Endothelial cell of umbilical vein (primary cell): ENCODE measurements at regions not wholly inside any gene's neighbourhood (a gene's known extent, or its start where the extent isn't known, plus 50 kb on each side); places are given as distances from the start of the nearest gene placed in this dataset.

Source experiments
- BruUV-seq: library from RNA; stranded (reverse); fragments of 400-500 nt; replicated peaks from 2 replicates; lab custom pipeline; 2021; lab: Mats Ljungman, UMichigan
- CTCF ChIA-PET: fragments of 300-600, 350-600 bp; sonication (Branson Sonifier 250); formaldehyde crosslinking; loops from one replicate; lab custom pipeline; 2021; ENCODE audit warnings: antibody characterized with exemption, inconsistent platforms; lab: Charles Lee
- POLR2A ChIA-PET: fragments of 300-600, 350-600 bp; sonication (Branson Sonifier 250); formaldehyde crosslinking; loops from one replicate; lab custom pipeline; 2021; ENCODE audit warnings: antibody characterized with exemption, inconsistent platforms; lab: Charles Lee
- DNase-seq: peaks from one replicate; pipeline ENCODE4 v3.0.0-alpha.2; 2011; ENCODE audit warnings: low read depth, low spot score
- FAIRE-seq: peaks from 2 replicates; lab custom pipeline; 2011; peaks lifted over from hg19 to GRCh38; lab: Jason Lieb, UNC
- H2AFZ ChIP-seq: 2 replicates; pipeline ENCODE4 v1.6.0; 2012; ENCODE audit warnings: low read depth, low read length, control low read depth, inconsistent platforms
- H3K27ac ChIP-seq: 2 replicates; pipeline ENCODE4 v1.5.1; 2011; ENCODE audit warnings: low read depth, mild to moderate bottlenecking, control low read depth, low read length, moderate library complexity; ENCODE audit not compliant: insufficient read depth
- H3K27me3 ChIP-seq, 2 experiments: 2 replicates each; pipeline versions ENCODE4 v1.6.0 to v1.6.1; 2011; ENCODE audit warnings: low read length in 2 of 2, mixed read lengths in 1 of 2; ENCODE audit not compliant: control insufficient read depth in 2 of 2, insufficient read depth in 2 of 2
- H3K36me3 ChIP-seq, 2 experiments: 2 replicates in 1 of 2; 3 replicates in 1 of 2; pipeline ENCODE4 v1.5.1; 2011; ENCODE audit warnings: low read length in 2 of 2, mild to moderate bottlenecking in 1 of 2, moderate library complexity in 1 of 2; ENCODE audit not compliant: control insufficient read depth in 2 of 2, insufficient read depth in 2 of 2; ENCODE audit errors: extremely low read depth in 1 of 2
- H3K4me1 ChIP-seq: 3 replicates; pipeline ENCODE4 v1.5.1; 2011; ENCODE audit warnings: mild to moderate bottlenecking, low read length; ENCODE audit not compliant: control insufficient read depth, insufficient read depth; ENCODE audit errors: extremely low read depth
- H3K4me2 ChIP-seq: 2 replicates; pipeline ENCODE4 v1.6.1; 2011; ENCODE audit warnings: low read length, control low read depth, mixed read lengths; ENCODE audit not compliant: insufficient read depth
- H3K4me3 ChIP-seq, 3 experiments: fragments of 200-600 bp in 1 of 3; sonication (generic), shearing (Covaris generic) in 1 of 3; replicated peaks in 1 of 3; 2 replicates each; pipeline ENCODE4 v1.5.1; 2011 to 2016; ENCODE audit warnings: control low read depth in 3 of 3, low read length in 3 of 3, mild to moderate bottlenecking in 2 of 3, inconsistent platforms in 1 of 3, low read depth in 1 of 3, moderate library complexity in 1 of 3; ENCODE audit not compliant: insufficient read depth in 1 of 3
- H3K79me2 ChIP-seq: 2 replicates; pipeline ENCODE4 v1.6.0; 2012; ENCODE audit warnings: low read length, inconsistent platforms; ENCODE audit not compliant: control insufficient read depth, insufficient read depth
- H3K9ac ChIP-seq: replicated peaks from 2 replicates; pipeline ENCODE3; 2011; ENCODE audit warnings: low read length, control low read depth; ENCODE audit not compliant: insufficient read depth; ENCODE audit errors: extremely low read depth
- H3K9me1 ChIP-seq: replicated peaks from 3 replicates; pipeline ENCODE4 v1.6.0; 2011; ENCODE audit warnings: mild to moderate bottlenecking, low read length; ENCODE audit not compliant: control insufficient read depth, insufficient read depth; ENCODE audit errors: extremely low read depth
- H3K9me3 ChIP-seq: replicated peaks from 2 replicates; pipeline ENCODE4 v1.5.1; 2012; ENCODE audit warnings: low read length, inconsistent platforms; ENCODE audit not compliant: control insufficient read depth, insufficient read depth
- H4K20me1 ChIP-seq: replicated peaks from 2 replicates; pipeline ENCODE3; 2011; ENCODE audit warnings: mild to moderate bottlenecking, low read length; ENCODE audit not compliant: control insufficient read depth, insufficient read depth; ENCODE audit errors: extremely low read depth
- EZH2 ChIP-seq: IDR thresholded peaks from 2 replicates; pipeline ENCODE4 v1.6.1; 2012; ENCODE audit warnings: borderline replicate concordance, low read depth, mild to moderate bottlenecking, moderate library complexity, low read length, inconsistent platforms; ENCODE audit not compliant: severe bottlenecking
- FOS ChIP-seq: IDR thresholded peaks from 2 replicates; pipeline ENCODE4 v1.6.1; 2011; ENCODE audit warnings: mild to moderate bottlenecking, low read length, moderate library complexity, borderline replicate concordance; ENCODE audit not compliant: insufficient read depth
- GATA2 ChIP-seq: IDR thresholded peaks from 2 replicates; pipeline ENCODE4 v1.7.0; 2011; ENCODE audit warnings: low read depth, mild to moderate bottlenecking, moderate library complexity, mixed read lengths, low read length; ENCODE audit not compliant: insufficient read length, insufficient read depth
- JUN ChIP-seq: IDR thresholded peaks from 2 replicates; pipeline ENCODE4 v1.6.1; 2011; ENCODE audit warnings: borderline replicate concordance, low read depth; ENCODE audit not compliant: insufficient read length, insufficient read depth
- MYC ChIP-seq: IDR thresholded peaks from one replicate; pipeline ENCODE4 v1.6.1; 2011; ENCODE audit warnings: mild to moderate bottlenecking, low read depth, low read length
- POLR2A ChIP-seq: IDR thresholded peaks from 2 replicates; pipeline ENCODE4 v1.6.1; 2012; ENCODE audit warnings: low read depth, mild to moderate bottlenecking, control low read depth, low read length
- POLR2AphosphoS5 ChIP-seq: IDR thresholded peaks from 2 replicates; pipeline ENCODE4 v1.6.1; 2012; ENCODE audit warnings: low read depth, mild to moderate bottlenecking, control low read depth, low read length, moderate library complexity; ENCODE audit not compliant: insufficient read depth
- dilution Hi-C: fragments of 300-500 bp; cut with MboI; formaldehyde crosslinking; loops from one replicate; pipeline ENCODE4 v1.15.0; 2019; ENCODE audit warnings: low sequenced_read_pairs; ENCODE audit not compliant: extremely low pct_ligation_motif_present
- intact Hi-C: fragments of 100-400 bp; cut with micrococcal nuclease; formaldehyde crosslinking; loops from one replicate; pipeline ENCODE4 v1.10.0; 2022
- TF ChIP-seq, protein P1 (sequence below): IDR thresholded peaks from 2 replicates; pipeline ENCODE4 v1.6.1; 2011; ENCODE audit not compliant: insufficient read depth, insufficient read length
- TF ChIP-seq, protein P2 (sequence below), 2 donors: IDR thresholded peaks; 1 replicate in 1 of 2; 2 replicates in 1 of 2; pipeline ENCODE4 v1.5.1; 2011; ENCODE audit warnings: low read length in 2 of 2, mild to moderate bottlenecking in 2 of 2, moderate library complexity in 2 of 2, control low read depth in 1 of 2, inconsistent platforms in 1 of 2, low read depth in 1 of 2; ENCODE audit not compliant: insufficient read depth in 1 of 2; ENCODE audit errors: extremely low read depth in 1 of 2

DNA sequence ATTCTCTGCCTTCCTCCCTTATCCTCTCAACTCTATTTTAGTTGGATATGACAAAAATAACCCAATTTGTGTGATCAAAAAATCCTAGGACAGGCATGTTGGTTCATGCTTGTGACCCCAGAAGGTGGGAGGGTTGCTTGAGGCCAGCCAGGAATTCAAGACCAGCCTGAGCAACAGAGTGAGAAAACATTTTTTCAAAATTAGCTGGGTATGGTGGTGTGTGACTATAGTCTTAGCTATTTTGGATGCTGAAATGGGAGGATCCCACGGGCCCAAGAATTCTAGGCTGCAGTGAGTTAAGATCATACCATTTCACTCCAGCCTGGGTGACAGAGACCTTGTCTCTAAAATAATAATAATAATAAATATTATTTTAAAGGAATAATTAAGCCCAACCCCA, 1383.1 kb upstream of the ADGRL2 start:
- no peak overlapping the region for H2AFZ ChIP-seq
- no TSS peak for BruUV-seq

More for the DNA sequence above, 1383.1 kb upstream of the ADGRL2 start:
- Histone ChIP-seq H3K27me3 (no peaks in the 10 kb centered on the region), H3K9me1 (no peaks in the 10 kb centered on the region), H4K20me1 (no peaks in the 10 kb centered on the region), H3K4me3 (no peak overlapping the region), H3K36me3 (no peaks in the 10 kb centered on the region), H3K79me2 (no peaks in the 10 kb centered on the region), H3K9ac (no peak overlapping the region), H3K27ac (no peak overlapping the region), H3K4me2 (no peak overlapping the region), H3K4me1 (no peaks in the 10 kb centered on the region), H3K9me3 (no peaks in the 10 kb centered on the region)
- TF ChIP-seq, protein P1, sequence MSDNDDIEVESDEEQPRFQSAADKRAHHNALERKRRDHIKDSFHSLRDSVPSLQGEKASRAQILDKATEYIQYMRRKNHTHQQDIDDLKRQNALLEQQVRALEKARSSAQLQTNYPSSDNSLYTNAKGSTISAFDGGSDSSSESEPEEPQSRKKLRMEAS = no peak
- TF ChIP-seq POLR2A = no peak
- TF ChIP-seq, protein P2, sequence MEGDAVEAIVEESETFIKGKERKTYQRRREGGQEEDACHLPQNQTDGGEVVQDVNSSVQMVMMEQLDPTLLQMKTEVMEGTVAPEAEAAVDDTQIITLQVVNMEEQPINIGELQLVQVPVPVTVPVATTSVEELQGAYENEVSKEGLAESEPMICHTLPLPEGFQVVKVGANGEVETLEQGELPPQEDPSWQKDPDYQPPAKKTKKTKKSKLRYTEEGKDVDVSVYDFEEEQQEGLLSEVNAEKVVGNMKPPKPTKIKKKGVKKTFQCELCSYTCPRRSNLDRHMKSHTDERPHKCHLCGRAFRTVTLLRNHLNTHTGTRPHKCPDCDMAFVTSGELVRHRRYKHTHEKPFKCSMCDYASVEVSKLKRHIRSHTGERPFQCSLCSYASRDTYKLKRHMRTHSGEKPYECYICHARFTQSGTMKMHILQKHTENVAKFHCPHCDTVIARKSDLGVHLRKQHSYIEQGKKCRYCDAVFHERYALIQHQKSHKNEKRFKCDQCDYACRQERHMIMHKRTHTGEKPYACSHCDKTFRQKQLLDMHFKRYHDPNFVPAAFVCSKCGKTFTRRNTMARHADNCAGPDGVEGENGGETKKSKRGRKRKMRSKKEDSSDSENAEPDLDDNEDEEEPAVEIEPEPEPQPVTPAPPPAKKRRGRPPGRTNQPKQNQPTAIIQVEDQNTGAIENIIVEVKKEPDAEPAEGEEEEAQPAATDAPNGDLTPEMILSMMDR (IDR thresholded peaks at IDR 0.05; ENCODE audit: extremely low read depth in 1 of 2, insufficient read depth in 1 of 2, low read depth in 1 of 2, low read length in 2 of 2) = no peak
- TF ChIP-seq FOS = no peak
- no peak for TF ChIP-seq MYC
- TF ChIP-seq GATA2 = no peak
- no peak for TF ChIP-seq JUN
- TF ChIP-seq POLR2AphosphoS5 = no peak
- no peak for TF ChIP-seq EZH2
- dilution Hi-C loops = no loop called here
- no peak for DNase-seq
- ChIA-PET CTCF (no interaction called here), POLR2A (no interaction called here)
- no peak for FAIRE-seq
- intact Hi-C loops = no loop called here
